ENCODE measurements at regions not wholly inside any gene's neighbourhood (a gene's known extent, or its start where the extent isn't known, plus 50 kb on each side); places are given as distances from the start of the nearest gene placed in this dataset.

DNA sequence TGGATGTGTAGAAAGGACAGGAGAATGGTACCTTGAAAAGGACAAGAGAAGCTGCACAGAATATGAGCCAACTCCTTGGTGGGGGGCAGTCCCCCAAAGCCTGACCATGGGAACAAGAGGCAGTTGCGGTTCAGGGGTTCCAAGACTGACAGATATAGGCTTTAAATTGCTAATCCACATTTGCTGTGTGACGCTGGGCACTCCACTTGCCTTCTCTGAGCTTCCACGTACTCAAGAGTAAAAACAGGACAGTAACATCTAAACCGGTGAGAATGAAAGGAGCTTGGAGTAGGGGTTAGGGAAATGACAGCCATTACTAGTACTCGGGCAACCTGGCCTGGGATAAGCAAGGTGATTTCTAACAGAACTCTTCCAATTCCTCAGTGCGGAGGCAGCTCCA is 57.9 kb upstream of the LRFN2 start:
- Histone ChIP-seq H3K9ac (ENCODE audit: insufficient read length) (no peak overlapping the region), H3K27ac (no peak overlapping the region), H3K9me3 (ENCODE audit: low read depth, low read length) (no peaks in the 10 kb centered on the region), H3K36me3 (ENCODE audit: insufficient read depth, low read length) (no peaks in the 10 kb centered on the region), H3K4me3 (no peak overlapping the region)
- TF ChIP-seq EZH2 (IDR thresholded peaks at IDR 0.05) (no peak), POLR2AphosphoS5 (IDR thresholded peaks at IDR 0.05; ENCODE audit: borderline replicate concordance, low read depth, low read length) (no peak), FOXP2 (optimal IDR thresholded peaks at IDR 0.05; ENCODE audit: control extremely low read depth, extremely low read length, insufficient read depth) (no peak)
- no peak for DNase-seq (ENCODE audit: low read depth, low spot score)

GRCh38 chr6:40642837-40643236 is 55.7 kb upstream of the LRFN2 start:
- Histone ChIP-seq H3K9me3 (ENCODE audit: low read depth, low read length) (no peaks in the 10 kb centered on the region), H3K9ac (ENCODE audit: insufficient read length) (no peak overlapping the region), H3K27ac (no peak overlapping the region), H3K36me3 (ENCODE audit: insufficient read depth, low read length) (no peaks in the 10 kb centered on the region), H3K4me3 (no peak overlapping the region)
- DNase-seq (ENCODE audit: low read depth, low spot score), result no peak
- no peak for TF ChIP-seq POLR2AphosphoS5 (IDR thresholded peaks at IDR 0.05; ENCODE audit: borderline replicate concordance, low read depth, low read length)
- TF ChIP-seq FOXP2 (optimal IDR thresholded peaks at IDR 0.05; ENCODE audit: control extremely low read depth, extremely low read length, insufficient read depth), result no peak
- TF ChIP-seq EZH2 (IDR thresholded peaks at IDR 0.05), result no peak

GRCh38 chr6:40642190-40642589 is 55.0 kb upstream of the LRFN2 start:
- Histone ChIP-seq H3K27ac (no peak overlapping the region), H3K9ac (ENCODE audit: insufficient read length) (no peak overlapping the region)
- no peak for TF ChIP-seq EZH2 (IDR thresholded peaks at IDR 0.05)
- no peak for TF ChIP-seq POLR2AphosphoS5 (IDR thresholded peaks at IDR 0.05; ENCODE audit: borderline replicate concordance, low read depth, low read length)
- no peak for TF ChIP-seq FOXP2 (optimal IDR thresholded peaks at IDR 0.05; ENCODE audit: control extremely low read depth, extremely low read length, insufficient read depth)

GRCh38 chr6:40640599-40641227 is 53.5 kb upstream of the LRFN2 start:
- TF ChIP-seq FOXP2 (optimal IDR thresholded peaks at IDR 0.05; ENCODE audit: control extremely low read depth, extremely low read length, insufficient read depth) (no peak), POLR2AphosphoS5 (IDR thresholded peaks at IDR 0.05; ENCODE audit: borderline replicate concordance, low read depth, low read length) (no peak), EZH2 (IDR thresholded peaks at IDR 0.05) (no peak)
- no peak for DNase-seq (ENCODE audit: low read depth, low spot score)
- no peak overlapping the region for H3K4me3 ChIP-seq
- H3K36me3 ChIP-seq (ENCODE audit: insufficient read depth, low read length), result no peaks in the 10 kb centered on the region
- H3K9ac ChIP-seq (ENCODE audit: insufficient read length), result no peak overlapping the region
- H3K9me3 ChIP-seq (ENCODE audit: low read depth, low read length), result no peaks in the 10 kb centered on the region
- H3K27ac ChIP-seq, result no peak overlapping the region

More at GRCh38 chr6:40642190-40642589, 55.0 kb upstream of the LRFN2 start:
- DNase-seq (ENCODE audit: low read depth, low spot score), result no peak
- Histone ChIP-seq H3K4me3 (no peak overlapping the region), H3K9me3 (ENCODE audit: low read depth, low read length) (no peaks in the 10 kb centered on the region), H3K36me3 (ENCODE audit: insufficient read depth, low read length) (no peaks in the 10 kb centered on the region)

Data from SK-N-MC (cell line).